Naive thymus-derived CD4-positive, alpha-beta T cell (primary cell): ENCODE measurements at regions not wholly inside any gene's neighbourhood (a gene's known extent, or its start where the extent isn't known, plus 50 kb on each side); places are given as distances from the start of the nearest gene placed in this dataset.
A peak's percentile ranks its signal among the peaks of the same experiment; 100 is the strongest.

Experiments
- ATAC-seq: fragments of 150-1000 bp; cut with Tn5 transposase; 2 replicates; pipeline ENCODE4 v1.10.0; 2021; ENCODE audit warnings: mild to moderate bottlenecking, moderate library complexity
- CTCF ChIA-PET: fragments of 350-600 bp; sonication (Branson Sonifier 250); formaldehyde crosslinking; loops from one replicate; lab custom pipeline; 2021; ENCODE audit warnings: antibody characterized with exemption; lab: Charles Lee
- POLR2A ChIA-PET: fragments of 350-600 bp; sonication (Branson Sonifier 250); formaldehyde crosslinking; loops from one replicate; lab custom pipeline; 2021; ENCODE audit warnings: antibody characterized with exemption, inconsistent platforms; lab: Charles Lee
- DNase-seq, 9 donors: peaks; one replicate each; pipeline versions ENCODE4 v3.0.0 to v3.0.0-alpha.2; 2020 to 2022; ENCODE audit warnings: mixed read lengths in 1 of 9
- H3K27ac ChIP-seq: one replicate; pipeline ENCODE4 v1.7.0; 2013; ENCODE audit warnings: mild to moderate bottlenecking, low read depth, low read length, moderate library complexity
- H3K27me3 ChIP-seq, 2 donors: one replicate each; pipeline ENCODE4 v1.7.0; 2013; ENCODE audit warnings: low read length in 2 of 2, mild to moderate bottlenecking in 2 of 2, moderate library complexity in 2 of 2; ENCODE audit not compliant: control insufficient read depth in 2 of 2, insufficient read depth in 2 of 2
- H3K36me3 ChIP-seq, 3 experiments: 1 replicate in 2 of 3; 2 replicates in 1 of 3; pipeline ENCODE4 v1.7.0; 2013; ENCODE audit warnings: low read length in 3 of 3, mild to moderate bottlenecking in 3 of 3, moderate library complexity in 1 of 3; ENCODE audit not compliant: insufficient read depth in 3 of 3, control insufficient read depth in 2 of 3
- H3K4me1 ChIP-seq, 2 donors: one replicate each; pipeline ENCODE4 v1.7.0; 2013; ENCODE audit warnings: low read length in 2 of 2, mild to moderate bottlenecking in 2 of 2, moderate library complexity in 1 of 2; ENCODE audit not compliant: control insufficient read depth in 2 of 2, insufficient read depth in 2 of 2
- H3K4me3 ChIP-seq: 2 replicates; pipeline ENCODE4 v1.7.0; 2013; ENCODE audit warnings: mild to moderate bottlenecking, low read length
- H3K9me3 ChIP-seq, 3 experiments: 1 replicate in 2 of 3; 2 replicates in 1 of 3; pipeline ENCODE4 v1.7.0; 2013; ENCODE audit warnings: low read length in 3 of 3; ENCODE audit not compliant: control insufficient read depth in 2 of 3
- H3K27ac Mint-ChIP-seq, 9 donors: one replicate each; pipeline ENCODE4 v1.8.0; 2020 to 2022; ENCODE audit warnings: mixed read lengths in 9 of 9, mild to moderate bottlenecking in 8 of 9, moderate library complexity in 5 of 9, inconsistent platforms in 2 of 9
- H3K27me3 Mint-ChIP-seq, 5 donors: one replicate each; pipeline ENCODE4 v1.8.0; 2021 to 2022; ENCODE audit warnings: mixed read lengths in 5 of 5, mild to moderate bottlenecking in 1 of 5
- H3K36me3 Mint-ChIP-seq, 5 donors: one replicate each; pipeline ENCODE4 v1.8.0; 2020 to 2022; ENCODE audit warnings: mixed read lengths in 5 of 5, mild to moderate bottlenecking in 3 of 5, inconsistent platforms in 1 of 5
- H3K4me1 Mint-ChIP-seq, 7 donors: one replicate each; pipeline ENCODE4 v1.8.0; 2020 to 2022; ENCODE audit warnings: mixed read lengths in 7 of 7, mild to moderate bottlenecking in 3 of 7, inconsistent platforms in 1 of 7
- H3K4me3 Mint-ChIP-seq, 10 donors: one replicate each; pipeline ENCODE4 v1.8.0; 2020 to 2022; ENCODE audit warnings: mild to moderate bottlenecking in 10 of 10, mixed read lengths in 10 of 10, moderate library complexity in 6 of 10, inconsistent platforms in 2 of 10
- H3K9me3 Mint-ChIP-seq, 11 donors: one replicate each; pipeline ENCODE4 v1.8.0; 2020 to 2022; ENCODE audit warnings: mixed read lengths in 11 of 11, mild to moderate bottlenecking in 4 of 11, inconsistent platforms in 1 of 11, moderate library complexity in 1 of 11
- intact Hi-C, 2 donors: fragments of 100-400 bp; cut with micrococcal nuclease; formaldehyde crosslinking; loops; one replicate each; pipeline ENCODE4 v1.15.1; 2023

- DNase-seq: no peak
- intact Hi-C loops: no loop called here
- H3K27ac Mint-ChIP-seq: no peak overlapping the region
- Histone ChIP-seq H3K36me3 (no peaks in the 10 kb centered on the region), H3K27ac (no peak overlapping the region), H3K27me3 (no peaks in the 10 kb centered on the region), H3K4me3 (no peak overlapping the region), H3K9me3 (no peaks in the 10 kb centered on the region), H3K4me1 (no peaks in the 10 kb centered on the region)
- H3K4me1 Mint-ChIP-seq: peaks cover 0 to 11% (median 0%) of the 10 kb centered on the region in 7 donors
- H3K36me3 Mint-ChIP-seq: peaks cover 0 to 3% (median 0%) of the 10 kb centered on the region in 5 donors
- ChIA-PET CTCF (no interaction called here), POLR2A (no interaction called here)
- peak; percentile 22 for ATAC-seq
- no peak overlapping the region for H3K4me3 Mint-ChIP-seq
- H3K9me3 Mint-ChIP-seq: peaks cover 0 to 3% (median 0%) of the 10 kb centered on the region in 11 donors
- peaks cover 0 to 11% (median 0%) of the 10 kb centered on the region in 5 donors for H3K27me3 Mint-ChIP-seq
These were observed 192.5 kb downstream of the HAUS1 start for GRCh38 chr18:46296656-46297055.

- H3K9me3 Mint-ChIP-seq: peaks cover 0 to 3% (median 0%) of the 10 kb centered on the region in 11 donors
- ChIA-PET CTCF (no interaction called here), POLR2A (no interaction called here)
- no peaks in the 10 kb centered on the region for H3K36me3 ChIP-seq
- H3K4me1 ChIP-seq: no peaks in the 10 kb centered on the region
- H3K27me3 Mint-ChIP-seq: peaks cover 0 to 11% (median 0%) of the 10 kb centered on the region in 5 donors
- H3K27ac Mint-ChIP-seq: no peak overlapping the region
- no peak overlapping the region for H3K4me3 ChIP-seq
- DNase-seq: no peak
- peaks cover 0 to 3% (median 0%) of the 10 kb centered on the region in 5 donors for H3K36me3 Mint-ChIP-seq
- H3K4me3 Mint-ChIP-seq: no peak overlapping the region
- H3K27me3 ChIP-seq: no peaks in the 10 kb centered on the region
- ATAC-seq: no peak
- intact Hi-C loops: no loop called here
- H3K4me1 Mint-ChIP-seq: peaks cover 0 to 11% (median 0%) of the 10 kb centered on the region in 7 donors
- no peaks in the 10 kb centered on the region for H3K9me3 ChIP-seq
- H3K27ac ChIP-seq: no peak overlapping the region
These were observed 192.9 kb downstream of the HAUS1 start for GRCh38 chr18:46297124-46297523.

- Mint-ChIP-seq H3K4me1 (peaks cover 0 to 13% (median 3%) of the 10 kb centered on the region in 7 donors), H3K27me3 (peaks cover 2 to 14% (median 3%) of the 10 kb centered on the region in 5 donors), H3K4me3 (no peak overlapping the region), H3K9me3 (peaks cover 0 to 3% (median 0%) of the 10 kb centered on the region in 11 donors), H3K27ac (no peak overlapping the region), H3K36me3 (peaks cover 0 to 3% (median 0%) of the 10 kb centered on the region in 5 donors)
- DNase-seq: peak in 1 of 9 donors; percentile 35
- intact Hi-C loops: no loop called here
- CTCF ChIA-PET: no interaction called here
- Histone ChIP-seq H3K27ac (no peak overlapping the region), H3K4me1 (no peaks in the 10 kb centered on the region), H3K4me3 (no peak overlapping the region), H3K27me3 (no peaks in the 10 kb centered on the region), H3K36me3 (no peaks in the 10 kb centered on the region), H3K9me3 (no peaks in the 10 kb centered on the region)
- ATAC-seq: no peak
- POLR2A ChIA-PET: no interaction called here
These were observed 193.4 kb downstream of the HAUS1 start for GRCh38 chr18:46297621-46298020.

GRCh38 chr18:46298511-46298910, 194.3 kb downstream of the HAUS1 start:
- no peak overlapping the region for H3K27ac Mint-ChIP-seq

GRCh38 chr18:46299465-46300008, 195.4 kb downstream of the HAUS1 start:
- Histone ChIP-seq H3K4me3 (no peak overlapping the region), H3K4me1 (no peaks in the 10 kb centered on the region), H3K36me3 (no peaks in the 10 kb centered on the region), H3K27me3 (no peaks in the 10 kb centered on the region), H3K9me3 (no peaks in the 10 kb centered on the region), H3K27ac (no peak overlapping the region)
- DNase-seq (no peak), ATAC-seq (no peak)
- ChIA-PET POLR2A (no interaction called here), CTCF (no interaction called here)
- peaks cover 0 to 6% (median 0%) of the 10 kb centered on the region in 11 donors for H3K9me3 Mint-ChIP-seq
- peaks cover 0 to 14% (median 8%) of the 10 kb centered on the region in 7 donors for H3K4me1 Mint-ChIP-seq
- H3K36me3 Mint-ChIP-seq: peaks cover 0 to 7% (median 0%) of the 10 kb centered on the region in 5 donors
- no peak overlapping the region for H3K27ac Mint-ChIP-seq
- intact Hi-C loops: no loop called here
- H3K27me3 Mint-ChIP-seq: peaks cover 6 to 28% (median 10%) of the 10 kb centered on the region in 5 donors
- no peak overlapping the region for H3K4me3 Mint-ChIP-seq

More at GRCh38 chr18:46298511-46298910, 194.3 kb downstream of the HAUS1 start:
- DNase-seq: no peak
- ChIA-PET POLR2A (no interaction called here), CTCF (interaction anchor here (0.6 kb wide), 1 partner anchor 67 kb away, joined by 4 read pairs; no protein-coding TSS in a partner anchor)
- ATAC-seq: no peak
- H3K9me3 ChIP-seq: no peaks in the 10 kb centered on the region
- no peaks in the 10 kb centered on the region for H3K27me3 ChIP-seq
- no peak overlapping the region for H3K27ac ChIP-seq
- H3K9me3 Mint-ChIP-seq: peaks cover 0 to 4% (median 0%) of the 10 kb centered on the region in 11 donors
- no peak overlapping the region for H3K4me3 ChIP-seq
- H3K4me3 Mint-ChIP-seq: no peak overlapping the region
- no peaks in the 10 kb centered on the region for H3K36me3 ChIP-seq
- intact Hi-C loops: no loop called here
- no peaks in the 10 kb centered on the region for H3K4me1 ChIP-seq
- H3K36me3 Mint-ChIP-seq: peaks cover 0 to 6% (median 0%) of the 10 kb centered on the region in 5 donors
- peaks cover 6 to 23% (median 9%) of the 10 kb centered on the region in 5 donors for H3K27me3 Mint-ChIP-seq
- H3K4me1 Mint-ChIP-seq: peaks cover 0 to 14% (median 8%) of the 10 kb centered on the region in 7 donors

- intact Hi-C loops: no loop called here
- Mint-ChIP-seq H3K9me3 (peaks cover 0 to 7% (median 1%) of the 10 kb centered on the region in 11 donors), H3K27me3 (peaks cover 6 to 28% (median 10%) of the 10 kb centered on the region in 5 donors), H3K4me3 (no peak overlapping the region), H3K36me3 (peaks cover 0 to 7% (median 0%) of the 10 kb centered on the region in 5 donors), H3K4me1 (peaks cover 0 to 14% (median 8%) of the 10 kb centered on the region in 7 donors), H3K27ac (peak overlapping the region in 1 of 9 donors; percentile 53)
- no peaks in the 10 kb centered on the region for H3K27me3 ChIP-seq
- ChIA-PET CTCF (no interaction called here), POLR2A (no interaction called here)
- DNase-seq (no peak), ATAC-seq (no peak)
- H3K36me3 ChIP-seq: no peaks in the 10 kb centered on the region
- no peaks in the 10 kb centered on the region for H3K4me1 ChIP-seq
- H3K9me3 ChIP-seq: no peaks in the 10 kb centered on the region
- no peak overlapping the region for H3K4me3 ChIP-seq
- H3K27ac ChIP-seq: no peak overlapping the region
These were observed 196.9 kb downstream of the HAUS1 start for GRCh38 chr18:46301081-46301480.

- ChIA-PET POLR2A (no interaction called here), CTCF (no interaction called here)
- H3K4me1 ChIP-seq: no peaks in the 10 kb centered on the region
- no peaks in the 10 kb centered on the region for H3K27me3 ChIP-seq
- no peak for ATAC-seq
- no peak overlapping the region for H3K4me3 ChIP-seq
- no peak overlapping the region for H3K27ac ChIP-seq
- H3K36me3 ChIP-seq: no peaks in the 10 kb centered on the region
- H3K27ac Mint-ChIP-seq: peak overlapping the region in 1 of 9 donors; percentile 3
- no peak overlapping the region for H3K4me3 Mint-ChIP-seq
- no peak for DNase-seq
- peaks cover 0 to 14% (median 8%) of the 10 kb centered on the region in 7 donors for H3K4me1 Mint-ChIP-seq
- peaks cover 10 to 32% (median 14%) of the 10 kb centered on the region in 5 donors for H3K27me3 Mint-ChIP-seq
- intact Hi-C loops: no loop called here
- no peaks in the 10 kb centered on the region for H3K9me3 ChIP-seq
- peaks cover 0 to 12% (median 0%) of the 10 kb centered on the region in 5 donors for H3K36me3 Mint-ChIP-seq
- H3K9me3 Mint-ChIP-seq: peaks cover 0 to 12% (median 5%) of the 10 kb centered on the region in 11 donors
These were observed 197.4 kb downstream of the HAUS1 start for GRCh38 chr18:46301571-46301970.
